ENCODE measurements at regions not wholly inside any gene's neighbourhood (a gene's known extent, or its start where the extent isn't known, plus 50 kb on each side); places are given as distances from the start of the nearest gene placed in this dataset.

- Histone ChIP-seq H2AFZ (ENCODE audit: low read depth, low read length) (no peak overlapping the region), H3K27me3 (ENCODE audit: control insufficient read depth in 2 of 2, insufficient read depth in 2 of 2, low read length in 2 of 2) (peaks cover 8 to 48% of the 10 kb centered on the region in 2 experiments), H3K4me2 (ENCODE audit: insufficient read depth, low read length) (no peak overlapping the region), H3K9me1 (ENCODE audit: control insufficient read depth, insufficient read depth, low read length) (no peaks in the 10 kb centered on the region), H3K4me3 (no peak overlapping the region), H3K9me3 (replicated peaks; ENCODE audit: control insufficient read depth, insufficient read depth, low read depth, low read length) (no peaks in the 10 kb centered on the region), H3K36me3 (ENCODE audit: control insufficient read depth, insufficient read depth, low read length) (no peaks in the 10 kb centered on the region), H3K79me2 (ENCODE audit: control insufficient read depth, insufficient read depth, low read length) (no peaks in the 10 kb centered on the region), H3K9ac (ENCODE audit: insufficient read depth in 1 of 2, low read depth in 2 of 2, low read length in 2 of 2) (no peak overlapping the region), H3K4me1 (replicated peaks in 1 of 2; ENCODE audit: control insufficient read depth in 2 of 2, insufficient read depth in 2 of 2, low read length in 2 of 2) (no peaks in the 10 kb centered on the region), H4K20me1 (replicated peaks; ENCODE audit: control insufficient read depth, insufficient read depth, low read length) (no peaks in the 10 kb centered on the region), H3K27ac (ENCODE audit: extremely low read depth, low read depth, low read length) (no peak overlapping the region)
- WGBS (ENCODE audit: insufficient coverage, low coverage, missing lambda C conversion rate) = 10% methylated on average over 8 of the region's 8 CpGs
- DNase-seq (ENCODE audit: extremely low read depth in 1 of 4, low spot score in 3 of 4) (no peak), ATAC-seq (no peak), FAIRE-seq (no peak)
- intact Hi-C loops (cut with micrococcal nuclease) = no loop called here
- ChIA-PET POLR2A (no interaction called here), CTCF (ENCODE audit: low intra/inter-chr PET ratio) (no interaction called here)
- no TSS peak for BruUV-seq (replicated peaks)
- TF ChIP-seq PATZ1 (CRISPR knock-in tag; IDR thresholded peaks at IDR 0.05; ENCODE audit: borderline replicate concordance) (no peak), C11orf30 (IDR thresholded peaks at IDR 0.05; ENCODE audit: low read depth) (0 out of 2 replicates have a peak, but pooled peaks have one; percentile 25), ZNF316 (IDR thresholded peaks at IDR 0.05) (peak; percentile 49; the same call in 1 of the 2 replicates), MAFF (IDR thresholded peaks at IDR 0.05; ENCODE audit: low read length) (peak; percentile 24)
- in situ Hi-C loops (cut with MboI) = no loop called here
These were observed 94.2 kb upstream of the RBBP6 start for GRCh38 chr16:24445216-24445615.

GRCh38 chr16:24446189-24446588 lies 93.2 kb upstream of the RBBP6 start:
- WGBS (ENCODE audit: insufficient coverage, low coverage, missing lambda C conversion rate) = 2% methylated on average over 3 of the region's 3 CpGs
- no peaks in the 10 kb centered on the region for H3K9me1 ChIP-seq (ENCODE audit: control insufficient read depth, insufficient read depth, low read length)
- intact Hi-C loops (cut with micrococcal nuclease) = no loop called here
- CTCF ChIA-PET (ENCODE audit: low intra/inter-chr PET ratio) = no interaction called here
- DNase-seq (ENCODE audit: extremely low read depth in 1 of 4, low spot score in 3 of 4) (no peak), ATAC-seq (no peak), FAIRE-seq (no peak)
- H4K20me1 ChIP-seq (replicated peaks; ENCODE audit: control insufficient read depth, insufficient read depth, low read length) = no peaks in the 10 kb centered on the region
- no peaks in the 10 kb centered on the region for H3K4me1 ChIP-seq (replicated peaks in 1 of 2; ENCODE audit: control insufficient read depth in 2 of 2, insufficient read depth in 2 of 2, low read length in 2 of 2)
- H3K9ac ChIP-seq (ENCODE audit: insufficient read depth in 1 of 2, low read depth in 2 of 2, low read length in 2 of 2) = no peak overlapping the region
- BruUV-seq (replicated peaks) = no TSS peak
- no peak overlapping the region for H3K4me3 ChIP-seq
- POLR2A ChIA-PET = no interaction called here
- peaks cover 8 to 38% of the 10 kb centered on the region in 2 experiments for H3K27me3 ChIP-seq (ENCODE audit: control insufficient read depth in 2 of 2, insufficient read depth in 2 of 2, low read length in 2 of 2)
- H3K9me3 ChIP-seq (replicated peaks; ENCODE audit: control insufficient read depth, insufficient read depth, low read depth, low read length) = no peaks in the 10 kb centered on the region
- in situ Hi-C loops (cut with MboI) = no loop called here
- H3K79me2 ChIP-seq (ENCODE audit: control insufficient read depth, insufficient read depth, low read length) = no peaks in the 10 kb centered on the region
- H3K4me2 ChIP-seq (ENCODE audit: insufficient read depth, low read length) = no peak overlapping the region
- H2AFZ ChIP-seq (ENCODE audit: low read depth, low read length) = no peak overlapping the region
- H3K27ac ChIP-seq (ENCODE audit: extremely low read depth, low read depth, low read length) = no peak overlapping the region
- H3K36me3 ChIP-seq (ENCODE audit: control insufficient read depth, insufficient read depth, low read length) = no peaks in the 10 kb centered on the region
- TF ChIP-seq ZKSCAN1 (IDR thresholded peaks at IDR 0.05; ENCODE audit: low read depth, low read length) (no peak), ZC3H8 (IDR thresholded peaks at IDR 0.05) (no peak), ZFP1 (CRISPR knock-in tag; IDR thresholded peaks at IDR 0.05) (no peak), TAF7 (tag; IDR thresholded peaks at IDR 0.05) (no peak), NKRF (IDR thresholded peaks at IDR 0.05; ENCODE audit: borderline replicate concordance) (no peak), ZBTB8A (IDR thresholded peaks at IDR 0.05; ENCODE audit: partially characterized antibody) (no peak), ZNF395 (CRISPR knock-in tag; IDR thresholded peaks at IDR 0.05) (no peak), NR2C1 (IDR thresholded peaks at IDR 0.05) (no peak), NR2C1 (tag; IDR thresholded peaks at IDR 0.05) (no peak)
